Activated CD4-positive, alpha-beta T cell treated with anti-CD3 and anti-CD28 coated beads for 36 hours (primary cell): ENCODE measurements at regions not wholly inside any gene's neighbourhood (a gene's known extent, or its start where the extent isn't known, plus 50 kb on each side); places are given as distances from the start of the nearest gene placed in this dataset.

Experiments used
- ATAC-seq: fragments of 200-7000 bp; cut with Tn5 transposase; one replicate; pipeline ENCODE4 v1.10.0; 2021; ENCODE audit warnings: mild to moderate bottlenecking, moderate library complexity
- CTCF ChIA-PET: fragments of 350-600 bp; sonication (Branson Sonifier 250); formaldehyde crosslinking; loops from one replicate; lab custom pipeline; 2021; ENCODE audit warnings: antibody characterized with exemption; lab: Charles Lee
- POLR2A ChIA-PET: fragments of 350-600 bp; sonication (Branson Sonifier 250); formaldehyde crosslinking; loops from one replicate; lab custom pipeline; 2021; ENCODE audit warnings: antibody characterized with exemption, inconsistent platforms; lab: Charles Lee
- DNase-seq: peaks from one replicate; pipeline ENCODE4 v3.0.0-alpha.2; 2020
- H3K27ac Mint-ChIP-seq: one replicate; pipeline ENCODE4 v1.8.0; 2021; ENCODE audit warnings: mixed read lengths
- H3K27me3 Mint-ChIP-seq: one replicate; pipeline ENCODE4 v1.8.0; 2021; ENCODE audit warnings: mixed read lengths
- H3K36me3 Mint-ChIP-seq: one replicate; pipeline ENCODE4 v1.8.0; 2021; ENCODE audit warnings: low read depth, mixed read lengths
- H3K4me1 Mint-ChIP-seq: one replicate; pipeline ENCODE4 v1.8.0; 2021; ENCODE audit warnings: mixed read lengths
- H3K4me3 Mint-ChIP-seq: one replicate; pipeline ENCODE4 v1.8.0; 2021; ENCODE audit warnings: mild to moderate bottlenecking, moderate library complexity, mixed read lengths
- H3K9me3 Mint-ChIP-seq: one replicate; pipeline ENCODE4 v1.8.0; 2021; ENCODE audit warnings: low read depth, mixed read lengths
- intact Hi-C, 2 experiments: fragments of 100-400 bp; cut with DNase I in 1 of 2; cut with micrococcal nuclease in 1 of 2; formaldehyde crosslinking; loops; one replicate each; pipeline versions ENCODE4 v1.14.2 to v1.15.1; 2022 to 2024; cut with DNase I, micrococcal nuclease

GRCh38 chr7:18179093-18179492 is 151.4 kb upstream of the PRPS1L1 start:
- H3K27me3 Mint-ChIP-seq: peaks cover 18% of the 10 kb centered on the region
- ATAC-seq: no peak
- ChIA-PET CTCF (no interaction called here), POLR2A (no interaction called here)
- H3K9me3 Mint-ChIP-seq: no peaks in the 10 kb centered on the region
- intact Hi-C loops: no loop called here
- no peak for DNase-seq
- no peaks in the 10 kb centered on the region for H3K36me3 Mint-ChIP-seq
- no peak overlapping the region for H3K27ac Mint-ChIP-seq
- H3K4me1 Mint-ChIP-seq: peaks cover 11% of the 10 kb centered on the region
- no peak overlapping the region for H3K4me3 Mint-ChIP-seq

- no peak overlapping the region for H3K27ac Mint-ChIP-seq
- no peaks in the 10 kb centered on the region for H3K9me3 Mint-ChIP-seq
- ChIA-PET CTCF (no interaction called here), POLR2A (no interaction called here)
- H3K27me3 Mint-ChIP-seq: peaks cover 18% of the 10 kb centered on the region
- no peaks in the 10 kb centered on the region for H3K36me3 Mint-ChIP-seq
- H3K4me1 Mint-ChIP-seq: peaks cover 11% of the 10 kb centered on the region
- DNase-seq (no peak), ATAC-seq (no peak)
- H3K4me3 Mint-ChIP-seq: no peak overlapping the region
- intact Hi-C loops: no loop called here
Observed at GRCh38 chr7:18180685-18181084, 153.0 kb upstream of the PRPS1L1 start.

GRCh38 chr7:18189500-18190126 is 162.0 kb upstream of the PRPS1L1 start:
- intact Hi-C loops: no loop called here
- no peaks in the 10 kb centered on the region for H3K36me3 Mint-ChIP-seq
- ChIA-PET CTCF (no interaction called here), POLR2A (no interaction called here)
- H3K4me3 Mint-ChIP-seq: no peak overlapping the region
- no peaks in the 10 kb centered on the region for H3K9me3 Mint-ChIP-seq
- DNase-seq (no peak), ATAC-seq (no peak)
- no peak overlapping the region for H3K27ac Mint-ChIP-seq
- no peaks in the 10 kb centered on the region for H3K4me1 Mint-ChIP-seq
- H3K27me3 Mint-ChIP-seq: peaks cover 2% of the 10 kb centered on the region

GRCh38 chr7:18191341-18191740 is 163.7 kb upstream of the PRPS1L1 start:
- no peak for ATAC-seq
- no peaks in the 10 kb centered on the region for H3K9me3 Mint-ChIP-seq

GRCh38 chr7:18191862-18192625 is 164.4 kb upstream of the PRPS1L1 start:
- POLR2A ChIA-PET: no interaction called here
- Mint-ChIP-seq H3K9me3 (no peaks in the 10 kb centered on the region), H3K27me3 (peaks cover 2% of the 10 kb centered on the region)

More at GRCh38 chr7:18191341-18191740, 163.7 kb upstream of the PRPS1L1 start:
- intact Hi-C loops: no loop called here
- H3K27ac Mint-ChIP-seq: no peak overlapping the region
- no peak overlapping the region for H3K4me3 Mint-ChIP-seq
- peaks cover 2% of the 10 kb centered on the region for H3K27me3 Mint-ChIP-seq
- H3K4me1 Mint-ChIP-seq: no peaks in the 10 kb centered on the region
- ChIA-PET CTCF (interaction anchor here (1.1 kb wide), 1 partner anchor 17 kb away, joined by 3 read pairs; no protein-coding TSS in a partner anchor), POLR2A (no interaction called here)
- no peaks in the 10 kb centered on the region for H3K36me3 Mint-ChIP-seq
- DNase-seq: no peak

GRCh38 chr7:18194616-18195015 is 167.0 kb upstream of the PRPS1L1 start:
- intact Hi-C loops: no loop called here
- no peak overlapping the region for H3K27ac Mint-ChIP-seq
- DNase-seq (no peak), ATAC-seq (no peak)
- H3K36me3 Mint-ChIP-seq: no peaks in the 10 kb centered on the region
- H3K4me1 Mint-ChIP-seq: no peaks in the 10 kb centered on the region
- CTCF ChIA-PET: no interaction called here
- no peaks in the 10 kb centered on the region for H3K27me3 Mint-ChIP-seq
- no peak overlapping the region for H3K4me3 Mint-ChIP-seq
- POLR2A ChIA-PET: no interaction called here
- H3K9me3 Mint-ChIP-seq: no peaks in the 10 kb centered on the region

More at GRCh38 chr7:18191862-18192625, 164.4 kb upstream of the PRPS1L1 start:
- H3K36me3 Mint-ChIP-seq: no peaks in the 10 kb centered on the region
- no peak overlapping the region for H3K4me3 Mint-ChIP-seq
- no peak overlapping the region for H3K27ac Mint-ChIP-seq
- DNase-seq (no peak), ATAC-seq (no peak)
- CTCF ChIA-PET: no interaction called here
- intact Hi-C loops: no loop called here
- no peaks in the 10 kb centered on the region for H3K4me1 Mint-ChIP-seq

GRCh38 chr7:18196638-18197037 is 169.0 kb upstream of the PRPS1L1 start:
- Mint-ChIP-seq H3K27ac (no peak overlapping the region), H3K4me1 (no peaks in the 10 kb centered on the region), H3K36me3 (no peaks in the 10 kb centered on the region), H3K9me3 (no peaks in the 10 kb centered on the region), H3K27me3 (no peaks in the 10 kb centered on the region), H3K4me3 (no peak overlapping the region)
- intact Hi-C loops: no loop called here
- ATAC-seq (no peak), DNase-seq (no peak)
- ChIA-PET CTCF (no interaction called here), POLR2A (no interaction called here)

GRCh38 chr7:18198868-18199267 is 171.2 kb upstream of the PRPS1L1 start:
- DNase-seq (no peak), ATAC-seq (no peak)
- CTCF ChIA-PET: no interaction called here
- intact Hi-C loops: no loop called here
- Mint-ChIP-seq H3K36me3 (no peaks in the 10 kb centered on the region), H3K27me3 (no peaks in the 10 kb centered on the region), H3K4me1 (peaks cover 6% of the 10 kb centered on the region), H3K27ac (no peak overlapping the region), H3K4me3 (no peak overlapping the region), H3K9me3 (no peaks in the 10 kb centered on the region)
- POLR2A ChIA-PET: no interaction called here

GRCh38 chr7:18200266-18200665 is 172.6 kb upstream of the PRPS1L1 start:
- H3K4me3 Mint-ChIP-seq: no peak overlapping the region
- ATAC-seq (no peak), DNase-seq (no peak)
- ChIA-PET POLR2A (no interaction called here), CTCF (interaction anchor here (0.8 kb wide), 1 partner anchor 14 kb away, joined by 3 read pairs; no protein-coding TSS in a partner anchor)
- no peaks in the 10 kb centered on the region for H3K9me3 Mint-ChIP-seq
- intact Hi-C loops: no loop called here
- H3K36me3 Mint-ChIP-seq: no peaks in the 10 kb centered on the region
- no peak overlapping the region for H3K27ac Mint-ChIP-seq
- H3K27me3 Mint-ChIP-seq: no peaks in the 10 kb centered on the region
- peaks cover 6% of the 10 kb centered on the region for H3K4me1 Mint-ChIP-seq

- Mint-ChIP-seq H3K27me3 (no peaks in the 10 kb centered on the region), H3K27ac (no peak overlapping the region), H3K4me1 (peaks cover 6% of the 10 kb centered on the region), H3K36me3 (no peaks in the 10 kb centered on the region), H3K4me3 (no peak overlapping the region), H3K9me3 (no peaks in the 10 kb centered on the region)
- intact Hi-C loops: no loop called here
- ChIA-PET CTCF (interaction anchor here (0.8 kb wide), 1 partner anchor 14 kb away, joined by 3 read pairs; no protein-coding TSS in a partner anchor), POLR2A (no interaction called here)
- no peak for ATAC-seq
- DNase-seq: no peak
Observed at GRCh38 chr7:18200855-18201254, 173.2 kb upstream of the PRPS1L1 start.

GRCh38 chr7:18201350-18201749 is 173.7 kb upstream of the PRPS1L1 start:
- intact Hi-C loops: no loop called here
- ChIA-PET POLR2A (no interaction called here), CTCF (no interaction called here)
- DNase-seq (no peak), ATAC-seq (no peak)
- H3K4me1 Mint-ChIP-seq: peaks cover 6% of the 10 kb centered on the region
- H3K27ac Mint-ChIP-seq: no peak overlapping the region
- H3K9me3 Mint-ChIP-seq: no peaks in the 10 kb centered on the region
- H3K4me3 Mint-ChIP-seq: no peak overlapping the region
- no peaks in the 10 kb centered on the region for H3K27me3 Mint-ChIP-seq
- H3K36me3 Mint-ChIP-seq: no peaks in the 10 kb centered on the region
